Prostate gland (tissue), 2 donors: ENCODE measurements at regions not wholly inside any gene's neighbourhood (a gene's known extent, or its start where the extent isn't known, plus 50 kb on each side); places are given as distances from the start of the nearest gene placed in this dataset.

Experiments used
- DNase-seq: peaks from one replicate; pipeline ENCODE4 v3.0.0-alpha.2; 2019; ENCODE audit warnings: low spot score
- H3K27ac ChIP-seq, 2 donors: fragments of 200-600 bp; sonication (generic); 2 replicates each; pipeline ENCODE4 v1.5.1; 2017 to 2019
- H3K27me3 ChIP-seq: fragments of 200-600 bp; sonication (generic); replicated peaks from 2 replicates; pipeline ENCODE4 v1.5.1; 2019; ENCODE audit not compliant: insufficient read depth
- H3K36me3 ChIP-seq, 2 donors: fragments of 200-600 bp; sonication (generic); 1 replicate in 1 of 2; 2 replicates in 1 of 2; pipeline versions ENCODE4 v1.5.1 to v1.8.1; 2017 to 2019
- H3K4me1 ChIP-seq: fragments of 200-600 bp; sonication (generic); replicated peaks from 2 replicates; pipeline ENCODE4 v1.5.1; 2019
- H3K4me3 ChIP-seq, 2 donors: fragments of 200-600 bp; sonication (generic); 2 replicates each; pipeline ENCODE4 v1.5.1; 2017 to 2019
- H3K9me3 ChIP-seq: fragments of 200-600 bp; sonication (generic); 2 replicates; pipeline ENCODE4 v1.5.1; 2017
- CTCF ChIP-seq, 4 experiments: fragments of 200-600 bp in 2 of 4; fragments of 450-650 bp in 2 of 4; sonication (generic) in 2 of 4; IDR thresholded peaks; 1 replicate in 3 of 4; 2 replicates in 1 of 4; pipeline ENCODE4 v1.5.1; 2016 to 2019; ENCODE audit warnings: antibody characterized with exemption in 4 of 4, mild to moderate bottlenecking in 2 of 4, moderate library complexity in 2 of 4
- POLR2A ChIP-seq: fragments of 450-650 bp; IDR thresholded peaks from one replicate; pipeline ENCODE4 v1.6.1; 2016; ENCODE audit warnings: antibody characterized with exemption, mild to moderate bottlenecking
- POLR2AphosphoS5 ChIP-seq: sonication (generic); formaldehyde crosslinking; IDR thresholded peaks from one replicate; pipeline ENCODE4 v1.6.1; 2017; ENCODE audit warnings: antibody characterized with exemption
- WGBS: methylation state at CpG from one replicate; pipeline ENCODE4 v1.1.5; 2018; 5-methylcytosine and 5-hydroxymethylcytosine counted together
- intact Hi-C: fragments of 100-400 bp; cut with DNase I; formaldehyde crosslinking; loops from one replicate; pipeline ENCODE4 v1.14.2; 2022
- small RNA-seq, 2 donors: library from RNA; depleted of rRNA; stranded (forward); fragments of <200 nt; gene quantifications; one replicate each; pipeline ENCODE3, GENCODE V24; 2016

GRCh38 chr3:73321286-73321999 is 260.0 kb downstream of the EBLN2 start:
- 65% methylated on average over 8 of the region's 8 CpGs for WGBS
- Histone ChIP-seq H3K36me3 (no peaks in the 10 kb centered on the region), H3K9me3 (no peaks in the 10 kb centered on the region), H3K4me1 (no peaks in the 10 kb centered on the region), H3K27ac (no peak overlapping the region), H3K27me3 (no peaks in the 10 kb centered on the region), H3K4me3 (no peak overlapping the region)
- intact Hi-C loops: loop anchor here (10.0 kb wide), 2 partner anchors 173 to 217 kb away; no protein-coding TSS in a partner anchor
- TF ChIP-seq POLR2A (no peak), CTCF (IDR thresholded peaks at IDR 0.05) (no peak), POLR2AphosphoS5 (no peak)
- no peak for DNase-seq

- Histone ChIP-seq H3K4me3 (no peak overlapping the region), H3K9me3 (no peaks in the 10 kb centered on the region), H3K27ac (no peak overlapping the region), H3K4me1 (no peaks in the 10 kb centered on the region), H3K36me3 (no peaks in the 10 kb centered on the region), H3K27me3 (no peaks in the 10 kb centered on the region)
- no peak for DNase-seq
- intact Hi-C loops: loop anchor here (5.0 to 10.0 kb wide), 3 partner anchors 108 to 220 kb away; no protein-coding TSS in a partner anchor
- TF ChIP-seq CTCF (IDR thresholded peaks at IDR 0.05): no peak
- TF ChIP-seq POLR2AphosphoS5: no peak
- TF ChIP-seq POLR2A: no peak
- 33% methylated on average over 5 of the region's 5 CpGs for WGBS
These were observed 263.0 kb downstream of the EBLN2 start for GRCh38 chr3:73324203-73325155.

GRCh38 chr3:73326396-73326795 is 264.9 kb downstream of the EBLN2 start:
- H3K27me3 ChIP-seq: no peaks in the 10 kb centered on the region
- no peaks in the 10 kb centered on the region for H3K4me1 ChIP-seq
- 69% methylated on average over 3 of the region's 3 CpGs for WGBS
- no peaks in the 10 kb centered on the region for H3K36me3 ChIP-seq
- H3K9me3 ChIP-seq: no peaks in the 10 kb centered on the region
- intact Hi-C loops: loop anchor here (5.0 to 10.0 kb wide), 3 partner anchors 106 to 222 kb away; no protein-coding TSS in a partner anchor
- H3K27ac ChIP-seq: no peak overlapping the region
- no peak for DNase-seq
- no peak overlapping the region for H3K4me3 ChIP-seq
- no peak for TF ChIP-seq CTCF (IDR thresholded peaks at IDR 0.05)
- TF ChIP-seq POLR2A: no peak
- TF ChIP-seq POLR2AphosphoS5: no peak

GRCh38 chr3:73327052-73327451 is 265.6 kb downstream of the EBLN2 start:
- no peak for DNase-seq
- Histone ChIP-seq H3K27me3 (no peaks in the 10 kb centered on the region), H3K4me1 (no peaks in the 10 kb centered on the region), H3K36me3 (no peaks in the 10 kb centered on the region), H3K9me3 (no peaks in the 10 kb centered on the region), H3K27ac (no peak overlapping the region), H3K4me3 (no peak overlapping the region)
- intact Hi-C loops: loop anchor here (5.0 to 10.0 kb wide), 3 partner anchors 105 to 222 kb away; no protein-coding TSS in a partner anchor
- TF ChIP-seq CTCF (IDR thresholded peaks at IDR 0.05) (no peak), POLR2A (no peak), POLR2AphosphoS5 (no peak)
- 92% methylated on average over 3 of the region's 3 CpGs for WGBS

Small RNAs in the stretch of these regions (small RNA-seq; reads per million reads assigned to genes)
- gene RNU6-1270P: 0 reads per million in 2 donors
